HG03103 (cell line): ENCODE measurements at regions not wholly inside any gene's neighbourhood (a gene's known extent, or its start where the extent isn't known, plus 50 kb on each side); places are given as distances from the start of the nearest gene placed in this dataset.
"Not testable (repeated sequence)": the region's sequence is repeated elsewhere in the genome, so short reads cannot be mapped to it uniquely, and the experiment has no call there.

Experiments
- ATAC-seq: cut with Tn5 transposase; IDR thresholded peaks from one replicate; pipeline ENCODE4 v1.9.1; 2021; ENCODE audit warnings: low read depth; ENCODE audit not compliant: unreplicated experiment

- not testable (repeated sequence) for ATAC-seq
Observed at GRCh38 chr18:76611750-76612045, 116.7 kb upstream of the ZNF516 start.

GRCh38 chr18:76610933-76611749, 116.1 kb upstream of the ZNF516 start:
- no peak for ATAC-seq

- no peak for ATAC-seq
Observed at GRCh38 chr18:76610012-76610411, 115.0 kb upstream of the ZNF516 start.

GRCh38 chr18:76605341-76605929, 110.4 kb upstream of the ZNF516 start:
- ATAC-seq: no peak

GRCh38 chr18:76604935-76605240, 109.8 kb upstream of the ZNF516 start:
- ATAC-seq: no peak

- ATAC-seq: no peak
Observed at GRCh38 chr18:76604108-76604934, 109.3 kb upstream of the ZNF516 start.

- no peak for ATAC-seq
Observed at GRCh38 chr18:76602191-76602590, 107.1 kb upstream of the ZNF516 start.

GRCh38 chr18:76600076-76600475, 105.0 kb upstream of the ZNF516 start:
- ATAC-seq: not testable (repeated sequence)

- no peak for ATAC-seq
Observed at GRCh38 chr18:76594966-76595365, 99.9 kb upstream of the ZNF516 start.

GRCh38 chr18:76593843-76594242, 98.8 kb upstream of the ZNF516 start:
- ATAC-seq: no peak

GRCh38 chr18:76592981-76593381, 97.9 kb upstream of the ZNF516 start:
- no peak for ATAC-seq

GRCh38 chr18:76592096-76592495, 97.1 kb upstream of the ZNF516 start:
- no peak for ATAC-seq

GRCh38 chr18:76589866-76590265, 94.8 kb upstream of the ZNF516 start:
- ATAC-seq: no peak

GRCh38 chr18:76589316-76589715, 94.3 kb upstream of the ZNF516 start:
- no peak for ATAC-seq

GRCh38 chr18:76588601-76589226, 93.7 kb upstream of the ZNF516 start:
- ATAC-seq: no peak

- no peak for ATAC-seq
Observed at GRCh38 chr18:76587879-76588271, 92.8 kb upstream of the ZNF516 start.

- no peak for ATAC-seq
Observed at GRCh38 chr18:76587147-76587878, 92.3 kb upstream of the ZNF516 start.

GRCh38 chr18:76584414-76585310, 89.6 kb upstream of the ZNF516 start:
- no peak for ATAC-seq

- ATAC-seq: no peak
Observed at GRCh38 chr18:76581261-76581660, 86.2 kb upstream of the ZNF516 start.
